RWPE2 (cell line): ENCODE measurements at regions not wholly inside any gene's neighbourhood (a gene's known extent, or its start where the extent isn't known, plus 50 kb on each side); places are given as distances from the start of the nearest gene placed in this dataset.

Source experiments
- ATAC-seq: fragments of 200-7000 bp; cut with Tn5 transposase; 3 replicates; pipeline ENCODE4 v1.9.1; 2021; ENCODE audit warnings: low read depth
- DNase-seq: peaks from one replicate; pipeline ENCODE4 v3.0.0-alpha.2; 2020; ENCODE audit warnings: low spot score
- H3K27ac ChIP-seq: fragments of 450-650 bp; 2 replicates; pipeline ENCODE4 v1.5.1; 2017; ENCODE audit warnings: mild to moderate bottlenecking; ENCODE audit not compliant: poor library complexity, severe bottlenecking
- H3K27me3 ChIP-seq: fragments of 250-450 bp; sonication (Bioruptor Pico); 2 replicates; pipeline ENCODE4 v1.5.1; 2021; ENCODE audit warnings: mild to moderate bottlenecking, moderate library complexity; ENCODE audit not compliant: insufficient read depth, poor library complexity, severe bottlenecking
- H3K36me3 ChIP-seq: fragments of 250-450 bp; sonication (Bioruptor Pico); 2 replicates; pipeline ENCODE4 v1.5.1; 2020; ENCODE audit warnings: low read depth, mild to moderate bottlenecking, moderate library complexity
- H3K4me1 ChIP-seq: fragments of 250-450 bp; sonication (Bioruptor Pico); 2 replicates; pipeline ENCODE4 v1.5.1; 2021; ENCODE audit warnings: mild to moderate bottlenecking, moderate library complexity; ENCODE audit not compliant: insufficient read depth, poor library complexity, severe bottlenecking
- H3K4me3 ChIP-seq: fragments of 250-450 bp; sonication (Bioruptor Pico); 2 replicates; pipeline ENCODE4 v1.5.1; 2021; ENCODE audit warnings: mild to moderate bottlenecking, moderate library complexity; ENCODE audit not compliant: severe bottlenecking
- H3K9me3 ChIP-seq: fragments of 250-450 bp; sonication (Bioruptor Pico); 2 replicates; pipeline ENCODE4 v1.5.1; 2021; ENCODE audit warnings: mild to moderate bottlenecking, moderate library complexity; ENCODE audit not compliant: severe bottlenecking
- TF ChIP-seq, protein P1 (sequence below): fragments of 450-650 bp; IDR thresholded peaks from one replicate; pipeline ENCODE4 v1.5.1; 2017; ENCODE audit warnings: mild to moderate bottlenecking, moderate library complexity; ENCODE audit not compliant: poor library complexity, severe bottlenecking

DNA sequence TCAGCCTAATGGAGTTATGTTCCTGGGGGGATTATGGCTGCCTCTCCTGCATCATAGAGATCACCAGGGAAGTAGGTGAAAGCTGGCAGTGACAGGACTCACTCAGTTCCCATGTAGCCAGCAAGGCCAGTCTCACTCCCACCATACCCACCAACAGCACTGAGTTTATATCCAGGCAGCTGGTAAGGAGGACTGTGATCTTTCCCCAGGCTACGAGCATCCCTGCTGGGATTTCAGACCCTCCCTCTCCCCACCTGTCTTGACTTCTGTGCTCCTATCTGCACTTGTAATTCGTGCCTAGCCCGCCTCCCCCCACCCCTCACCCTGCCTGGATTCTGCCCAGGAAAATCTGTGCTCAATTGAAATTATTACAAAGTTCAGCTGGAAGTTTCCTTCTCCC is 499.1 kb upstream of the NUDT12 start:
- no peak for ATAC-seq

DNA sequence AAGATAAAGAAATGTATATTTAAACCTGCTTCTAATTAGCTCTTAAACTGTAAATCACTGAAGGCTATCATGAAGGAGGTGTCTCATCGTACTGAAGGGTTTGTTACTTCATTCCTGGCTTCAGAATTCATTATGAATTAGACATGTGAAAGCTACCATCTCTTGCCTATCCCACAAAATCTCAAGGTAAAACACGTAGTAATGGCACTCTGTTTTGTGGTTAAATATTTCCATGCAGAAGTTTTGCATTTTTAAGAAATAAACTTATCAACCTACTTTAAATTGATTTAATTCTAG is 490.7 kb upstream of the NUDT12 start:
- H3K4me3 ChIP-seq = no peak overlapping the region
- H3K27me3 ChIP-seq = peaks cover 4% of the 10 kb centered on the region
- ATAC-seq (no peak), DNase-seq (no peak)
- no peaks in the 10 kb centered on the region for H3K9me3 ChIP-seq
- no peaks in the 10 kb centered on the region for H3K4me1 ChIP-seq
- TF ChIP-seq, protein P1, sequence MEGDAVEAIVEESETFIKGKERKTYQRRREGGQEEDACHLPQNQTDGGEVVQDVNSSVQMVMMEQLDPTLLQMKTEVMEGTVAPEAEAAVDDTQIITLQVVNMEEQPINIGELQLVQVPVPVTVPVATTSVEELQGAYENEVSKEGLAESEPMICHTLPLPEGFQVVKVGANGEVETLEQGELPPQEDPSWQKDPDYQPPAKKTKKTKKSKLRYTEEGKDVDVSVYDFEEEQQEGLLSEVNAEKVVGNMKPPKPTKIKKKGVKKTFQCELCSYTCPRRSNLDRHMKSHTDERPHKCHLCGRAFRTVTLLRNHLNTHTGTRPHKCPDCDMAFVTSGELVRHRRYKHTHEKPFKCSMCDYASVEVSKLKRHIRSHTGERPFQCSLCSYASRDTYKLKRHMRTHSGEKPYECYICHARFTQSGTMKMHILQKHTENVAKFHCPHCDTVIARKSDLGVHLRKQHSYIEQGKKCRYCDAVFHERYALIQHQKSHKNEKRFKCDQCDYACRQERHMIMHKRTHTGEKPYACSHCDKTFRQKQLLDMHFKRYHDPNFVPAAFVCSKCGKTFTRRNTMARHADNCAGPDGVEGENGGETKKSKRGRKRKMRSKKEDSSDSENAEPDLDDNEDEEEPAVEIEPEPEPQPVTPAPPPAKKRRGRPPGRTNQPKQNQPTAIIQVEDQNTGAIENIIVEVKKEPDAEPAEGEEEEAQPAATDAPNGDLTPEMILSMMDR = no peak
- H3K36me3 ChIP-seq = no peaks in the 10 kb centered on the region
- no peak overlapping the region for H3K27ac ChIP-seq

More for the DNA sequence above, 499.1 kb upstream of the NUDT12 start:
- no peak overlapping the region for H3K27ac ChIP-seq
- no peak overlapping the region for H3K4me3 ChIP-seq
- peaks cover 9% of the 10 kb centered on the region for H3K27me3 ChIP-seq
- DNase-seq = no peak
- H3K4me1 ChIP-seq = no peaks in the 10 kb centered on the region
- no peaks in the 10 kb centered on the region for H3K9me3 ChIP-seq
- no peaks in the 10 kb centered on the region for H3K36me3 ChIP-seq
- TF ChIP-seq, protein P1 = no peak

DNA sequence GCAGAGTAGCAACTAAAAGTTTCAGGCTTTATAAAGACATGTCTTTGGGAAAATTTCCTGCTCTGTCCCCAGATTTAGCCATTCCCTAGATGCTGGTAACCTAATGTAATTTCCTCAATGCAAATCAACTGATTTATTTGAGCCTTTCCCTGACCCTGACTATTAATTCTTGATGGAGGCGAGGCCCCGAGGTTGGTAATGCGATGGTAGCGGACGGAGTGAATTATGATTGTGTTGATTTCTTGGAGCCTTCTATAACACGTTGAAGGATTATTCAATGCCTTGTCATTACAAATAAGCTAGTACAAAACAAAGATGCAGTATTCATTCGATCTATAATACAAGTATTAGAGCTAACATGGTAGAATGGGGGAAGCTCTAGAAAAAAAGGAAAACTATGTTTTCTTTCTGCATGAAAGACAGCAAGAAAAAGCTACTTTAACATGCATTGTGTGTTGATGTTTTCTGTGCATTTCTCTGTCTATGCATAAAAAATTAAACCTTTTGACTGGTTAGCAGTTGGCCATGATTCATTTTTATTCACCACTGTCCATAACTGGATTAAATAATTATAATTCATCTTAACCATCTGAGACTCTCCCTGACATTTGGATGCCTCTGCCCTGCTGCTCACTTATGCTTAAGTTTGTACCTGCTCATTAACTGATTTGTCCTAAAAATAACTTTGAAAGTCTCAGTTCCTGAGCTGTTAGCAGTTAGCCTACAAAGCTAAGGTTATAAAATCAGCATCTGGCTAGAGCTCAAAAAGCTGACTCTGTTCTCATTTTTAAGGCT is 490.2 kb upstream of the NUDT12 start:
- TF ChIP-seq, protein P1 = no peak
- ATAC-seq = no peak

DNA sequence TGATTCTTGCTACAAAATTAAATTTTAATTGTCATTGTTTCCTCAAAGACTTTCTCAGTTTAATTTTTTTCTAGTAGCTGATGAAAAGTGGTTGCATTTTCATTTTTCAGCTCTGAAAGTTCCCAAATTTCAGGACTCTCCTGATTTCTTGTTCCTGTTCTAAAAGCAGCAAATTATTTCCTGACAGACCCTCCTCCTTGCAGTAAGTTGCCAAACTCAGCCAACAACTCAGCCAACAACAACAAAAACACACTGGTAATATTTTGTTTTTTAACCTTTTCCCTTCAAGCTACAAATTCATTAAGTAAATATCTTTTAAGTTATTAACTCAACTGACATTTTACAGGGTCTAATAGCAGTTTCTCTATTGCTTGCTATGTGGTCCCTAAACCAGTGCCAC is 487.8 kb upstream of the NUDT12 start:
- no peaks in the 10 kb centered on the region for H3K27me3 ChIP-seq
- TF ChIP-seq, protein P1 = no peak
- H3K36me3 ChIP-seq = no peaks in the 10 kb centered on the region
- no peaks in the 10 kb centered on the region for H3K4me1 ChIP-seq
- H3K27ac ChIP-seq = no peak overlapping the region
- ATAC-seq = no peak
- DNase-seq = no peak
- no peaks in the 10 kb centered on the region for H3K9me3 ChIP-seq
- no peak overlapping the region for H3K4me3 ChIP-seq

More for the DNA sequence above, 490.2 kb upstream of the NUDT12 start:
- H3K36me3 ChIP-seq = no peaks in the 10 kb centered on the region
- H3K27ac ChIP-seq = no peak overlapping the region
- H3K4me1 ChIP-seq = no peaks in the 10 kb centered on the region
- H3K4me3 ChIP-seq = no peak overlapping the region
- H3K27me3 ChIP-seq = peaks cover 4% of the 10 kb centered on the region
- no peak for DNase-seq
- H3K9me3 ChIP-seq = no peaks in the 10 kb centered on the region

DNA sequence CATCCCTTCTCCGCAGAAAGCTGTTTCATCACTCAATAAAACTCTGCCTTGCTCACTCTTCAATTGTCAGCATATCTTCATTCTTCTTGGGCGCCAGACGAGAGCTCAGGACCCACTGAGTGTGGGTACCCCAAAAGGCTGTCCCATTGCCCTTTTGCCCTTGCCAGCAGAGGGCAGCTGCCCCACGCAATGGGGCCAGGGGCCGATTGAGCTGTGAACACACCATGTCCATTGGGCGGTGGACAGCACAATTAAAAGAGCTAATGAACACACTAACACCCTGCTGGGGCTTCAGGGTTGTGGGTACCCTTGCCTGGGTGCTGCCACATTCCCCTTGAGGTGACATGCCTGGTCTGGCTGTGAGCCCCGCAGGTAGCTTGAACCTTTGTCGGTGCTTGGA is 487.2 kb upstream of the NUDT12 start:
- Histone ChIP-seq H3K27me3 (peaks cover 3% of the 10 kb centered on the region), H3K27ac (no peak overlapping the region), H3K36me3 (no peaks in the 10 kb centered on the region), H3K4me1 (no peaks in the 10 kb centered on the region), H3K9me3 (no peaks in the 10 kb centered on the region), H3K4me3 (no peak overlapping the region)
- DNase-seq (no peak), ATAC-seq (no peak)
- TF ChIP-seq, protein P1 = no peak
